ENCODE measurements at regions not wholly inside any gene's neighbourhood (a gene's known extent, or its start where the extent isn't known, plus 50 kb on each side); places are given as distances from the start of the nearest gene placed in this dataset.

DNA sequence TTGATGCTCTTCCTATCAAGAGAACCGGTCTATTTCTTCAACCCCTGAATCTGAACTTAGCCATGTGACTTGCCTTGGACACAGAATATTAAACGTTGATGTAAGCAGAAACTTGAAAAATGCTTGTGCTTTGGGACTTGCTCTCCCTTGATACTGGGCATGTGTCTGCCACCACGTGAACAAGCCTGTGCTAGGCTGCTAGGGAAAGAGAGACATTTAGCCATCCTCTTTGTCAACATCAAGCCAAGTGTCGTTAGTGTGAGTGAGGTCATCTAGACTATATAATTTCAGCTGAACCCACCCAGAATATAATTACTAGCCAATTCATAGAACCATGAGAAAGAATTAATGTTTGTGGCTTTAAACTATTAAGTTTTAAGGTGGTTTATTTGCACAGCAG, 98.2 kb upstream of the TRHDE start (continued):
- TF ChIP-seq ZNF331 (CRISPR knock-in tag; IDR thresholded peaks at IDR 0.05; ENCODE audit: low read depth): no peak
- no peak for TF ChIP-seq POLR2AphosphoS5 (IDR thresholded peaks at IDR 0.05; ENCODE audit: low read depth)
- TF ChIP-seq, protein P1, sequence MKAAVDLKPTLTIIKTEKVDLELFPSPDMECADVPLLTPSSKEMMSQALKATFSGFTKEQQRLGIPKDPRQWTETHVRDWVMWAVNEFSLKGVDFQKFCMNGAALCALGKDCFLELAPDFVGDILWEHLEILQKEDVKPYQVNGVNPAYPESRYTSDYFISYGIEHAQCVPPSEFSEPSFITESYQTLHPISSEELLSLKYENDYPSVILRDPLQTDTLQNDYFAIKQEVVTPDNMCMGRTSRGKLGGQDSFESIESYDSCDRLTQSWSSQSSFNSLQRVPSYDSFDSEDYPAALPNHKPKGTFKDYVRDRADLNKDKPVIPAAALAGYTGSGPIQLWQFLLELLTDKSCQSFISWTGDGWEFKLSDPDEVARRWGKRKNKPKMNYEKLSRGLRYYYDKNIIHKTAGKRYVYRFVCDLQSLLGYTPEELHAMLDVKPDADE (IDR thresholded peaks at IDR 0.05): no peak

DNA sequence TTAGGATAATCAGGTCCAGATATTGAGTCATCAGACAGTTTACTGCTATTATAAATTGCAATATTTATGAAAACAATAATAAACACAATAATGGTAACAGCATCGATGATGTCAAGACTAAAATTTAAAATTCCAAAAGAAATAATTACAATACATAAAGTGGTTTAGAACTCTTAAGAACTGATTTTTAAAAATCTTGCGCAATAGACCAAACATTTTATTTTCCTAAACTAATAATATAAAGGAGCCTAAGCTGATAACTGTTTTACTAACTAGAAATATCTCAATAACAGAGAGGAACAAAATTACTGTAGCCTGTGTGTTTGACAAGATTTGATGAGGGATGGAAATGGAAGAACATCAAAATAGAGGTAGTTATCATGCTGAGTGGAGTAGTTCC, 93.9 kb upstream of the TRHDE start:
- Mint-ChIP-seq H3K4me1 (no peaks in the 10 kb centered on the region), H3K27ac (no peak overlapping the region), H3K4me3 (no peak overlapping the region), H3K9me3 (no peaks in the 10 kb centered on the region), H3K36me3 (ENCODE audit: low read depth) (no peaks in the 10 kb centered on the region), H3K27me3 (ENCODE audit: insufficient read depth, low read depth, poor library complexity) (no peaks in the 10 kb centered on the region)
- Histone ChIP-seq H4K20me1 (replicated peaks; ENCODE audit: insufficient read depth) (no peaks in the 10 kb centered on the region), H3K9me2 (ENCODE audit: insufficient read depth) (no peaks in the 10 kb centered on the region), H3K36me3 (ENCODE audit: insufficient read depth) (no peaks in the 10 kb centered on the region), H3K4me3 (no peak overlapping the region), H3K79me2 (replicated peaks; ENCODE audit: insufficient read depth) (no peaks in the 10 kb centered on the region), H3F3A (replicated peaks; ENCODE audit: low read depth) (no peaks in the 10 kb centered on the region), H3K27ac (ENCODE audit: low read depth) (no peak overlapping the region), H2AFZ (no peak overlapping the region), H3K27me3 (ENCODE audit: insufficient read depth) (no peaks in the 10 kb centered on the region), H3K4me2 (no peak overlapping the region), H3K4me1 (ENCODE audit: insufficient read depth) (no peaks in the 10 kb centered on the region)
- ATAC-seq (no peak), DNase-seq (ENCODE audit: low spot score) (no peak)
- no peak for TF ChIP-seq EZH2phosphoT487 (IDR thresholded peaks at IDR 0.05; ENCODE audit: unreplicated experiment)
- no peak for TF ChIP-seq ZNF114 (CRISPR knock-in tag; IDR thresholded peaks at IDR 0.05)
- TF ChIP-seq, protein P2, sequence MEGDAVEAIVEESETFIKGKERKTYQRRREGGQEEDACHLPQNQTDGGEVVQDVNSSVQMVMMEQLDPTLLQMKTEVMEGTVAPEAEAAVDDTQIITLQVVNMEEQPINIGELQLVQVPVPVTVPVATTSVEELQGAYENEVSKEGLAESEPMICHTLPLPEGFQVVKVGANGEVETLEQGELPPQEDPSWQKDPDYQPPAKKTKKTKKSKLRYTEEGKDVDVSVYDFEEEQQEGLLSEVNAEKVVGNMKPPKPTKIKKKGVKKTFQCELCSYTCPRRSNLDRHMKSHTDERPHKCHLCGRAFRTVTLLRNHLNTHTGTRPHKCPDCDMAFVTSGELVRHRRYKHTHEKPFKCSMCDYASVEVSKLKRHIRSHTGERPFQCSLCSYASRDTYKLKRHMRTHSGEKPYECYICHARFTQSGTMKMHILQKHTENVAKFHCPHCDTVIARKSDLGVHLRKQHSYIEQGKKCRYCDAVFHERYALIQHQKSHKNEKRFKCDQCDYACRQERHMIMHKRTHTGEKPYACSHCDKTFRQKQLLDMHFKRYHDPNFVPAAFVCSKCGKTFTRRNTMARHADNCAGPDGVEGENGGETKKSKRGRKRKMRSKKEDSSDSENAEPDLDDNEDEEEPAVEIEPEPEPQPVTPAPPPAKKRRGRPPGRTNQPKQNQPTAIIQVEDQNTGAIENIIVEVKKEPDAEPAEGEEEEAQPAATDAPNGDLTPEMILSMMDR (conservative IDR thresholded peaks at IDR 0.05; ENCODE audit: low read depth in 2 of 2): no peak
- TF ChIP-seq, protein P3, sequence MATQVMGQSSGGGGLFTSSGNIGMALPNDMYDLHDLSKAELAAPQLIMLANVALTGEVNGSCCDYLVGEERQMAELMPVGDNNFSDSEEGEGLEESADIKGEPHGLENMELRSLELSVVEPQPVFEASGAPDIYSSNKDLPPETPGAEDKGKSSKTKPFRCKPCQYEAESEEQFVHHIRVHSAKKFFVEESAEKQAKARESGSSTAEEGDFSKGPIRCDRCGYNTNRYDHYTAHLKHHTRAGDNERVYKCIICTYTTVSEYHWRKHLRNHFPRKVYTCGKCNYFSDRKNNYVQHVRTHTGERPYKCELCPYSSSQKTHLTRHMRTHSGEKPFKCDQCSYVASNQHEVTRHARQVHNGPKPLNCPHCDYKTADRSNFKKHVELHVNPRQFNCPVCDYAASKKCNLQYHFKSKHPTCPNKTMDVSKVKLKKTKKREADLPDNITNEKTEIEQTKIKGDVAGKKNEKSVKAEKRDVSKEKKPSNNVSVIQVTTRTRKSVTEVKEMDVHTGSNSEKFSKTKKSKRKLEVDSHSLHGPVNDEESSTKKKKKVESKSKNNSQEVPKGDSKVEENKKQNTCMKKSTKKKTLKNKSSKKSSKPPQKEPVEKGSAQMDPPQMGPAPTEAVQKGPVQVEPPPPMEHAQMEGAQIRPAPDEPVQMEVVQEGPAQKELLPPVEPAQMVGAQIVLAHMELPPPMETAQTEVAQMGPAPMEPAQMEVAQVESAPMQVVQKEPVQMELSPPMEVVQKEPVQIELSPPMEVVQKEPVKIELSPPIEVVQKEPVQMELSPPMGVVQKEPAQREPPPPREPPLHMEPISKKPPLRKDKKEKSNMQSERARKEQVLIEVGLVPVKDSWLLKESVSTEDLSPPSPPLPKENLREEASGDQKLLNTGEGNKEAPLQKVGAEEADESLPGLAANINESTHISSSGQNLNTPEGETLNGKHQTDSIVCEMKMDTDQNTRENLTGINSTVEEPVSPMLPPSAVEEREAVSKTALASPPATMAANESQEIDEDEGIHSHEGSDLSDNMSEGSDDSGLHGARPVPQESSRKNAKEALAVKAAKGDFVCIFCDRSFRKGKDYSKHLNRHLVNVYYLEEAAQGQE (IDR thresholded peaks at IDR 0.05; ENCODE audit: unreplicated experiment): no peak
- TF ChIP-seq, protein P1 (IDR thresholded peaks at IDR 0.05): no peak
- TF ChIP-seq CREB1 (CRISPR knock-in tag; IDR thresholded peaks at IDR 0.05; ENCODE audit: low read depth): no peak
- TF ChIP-seq, protein P4, sequence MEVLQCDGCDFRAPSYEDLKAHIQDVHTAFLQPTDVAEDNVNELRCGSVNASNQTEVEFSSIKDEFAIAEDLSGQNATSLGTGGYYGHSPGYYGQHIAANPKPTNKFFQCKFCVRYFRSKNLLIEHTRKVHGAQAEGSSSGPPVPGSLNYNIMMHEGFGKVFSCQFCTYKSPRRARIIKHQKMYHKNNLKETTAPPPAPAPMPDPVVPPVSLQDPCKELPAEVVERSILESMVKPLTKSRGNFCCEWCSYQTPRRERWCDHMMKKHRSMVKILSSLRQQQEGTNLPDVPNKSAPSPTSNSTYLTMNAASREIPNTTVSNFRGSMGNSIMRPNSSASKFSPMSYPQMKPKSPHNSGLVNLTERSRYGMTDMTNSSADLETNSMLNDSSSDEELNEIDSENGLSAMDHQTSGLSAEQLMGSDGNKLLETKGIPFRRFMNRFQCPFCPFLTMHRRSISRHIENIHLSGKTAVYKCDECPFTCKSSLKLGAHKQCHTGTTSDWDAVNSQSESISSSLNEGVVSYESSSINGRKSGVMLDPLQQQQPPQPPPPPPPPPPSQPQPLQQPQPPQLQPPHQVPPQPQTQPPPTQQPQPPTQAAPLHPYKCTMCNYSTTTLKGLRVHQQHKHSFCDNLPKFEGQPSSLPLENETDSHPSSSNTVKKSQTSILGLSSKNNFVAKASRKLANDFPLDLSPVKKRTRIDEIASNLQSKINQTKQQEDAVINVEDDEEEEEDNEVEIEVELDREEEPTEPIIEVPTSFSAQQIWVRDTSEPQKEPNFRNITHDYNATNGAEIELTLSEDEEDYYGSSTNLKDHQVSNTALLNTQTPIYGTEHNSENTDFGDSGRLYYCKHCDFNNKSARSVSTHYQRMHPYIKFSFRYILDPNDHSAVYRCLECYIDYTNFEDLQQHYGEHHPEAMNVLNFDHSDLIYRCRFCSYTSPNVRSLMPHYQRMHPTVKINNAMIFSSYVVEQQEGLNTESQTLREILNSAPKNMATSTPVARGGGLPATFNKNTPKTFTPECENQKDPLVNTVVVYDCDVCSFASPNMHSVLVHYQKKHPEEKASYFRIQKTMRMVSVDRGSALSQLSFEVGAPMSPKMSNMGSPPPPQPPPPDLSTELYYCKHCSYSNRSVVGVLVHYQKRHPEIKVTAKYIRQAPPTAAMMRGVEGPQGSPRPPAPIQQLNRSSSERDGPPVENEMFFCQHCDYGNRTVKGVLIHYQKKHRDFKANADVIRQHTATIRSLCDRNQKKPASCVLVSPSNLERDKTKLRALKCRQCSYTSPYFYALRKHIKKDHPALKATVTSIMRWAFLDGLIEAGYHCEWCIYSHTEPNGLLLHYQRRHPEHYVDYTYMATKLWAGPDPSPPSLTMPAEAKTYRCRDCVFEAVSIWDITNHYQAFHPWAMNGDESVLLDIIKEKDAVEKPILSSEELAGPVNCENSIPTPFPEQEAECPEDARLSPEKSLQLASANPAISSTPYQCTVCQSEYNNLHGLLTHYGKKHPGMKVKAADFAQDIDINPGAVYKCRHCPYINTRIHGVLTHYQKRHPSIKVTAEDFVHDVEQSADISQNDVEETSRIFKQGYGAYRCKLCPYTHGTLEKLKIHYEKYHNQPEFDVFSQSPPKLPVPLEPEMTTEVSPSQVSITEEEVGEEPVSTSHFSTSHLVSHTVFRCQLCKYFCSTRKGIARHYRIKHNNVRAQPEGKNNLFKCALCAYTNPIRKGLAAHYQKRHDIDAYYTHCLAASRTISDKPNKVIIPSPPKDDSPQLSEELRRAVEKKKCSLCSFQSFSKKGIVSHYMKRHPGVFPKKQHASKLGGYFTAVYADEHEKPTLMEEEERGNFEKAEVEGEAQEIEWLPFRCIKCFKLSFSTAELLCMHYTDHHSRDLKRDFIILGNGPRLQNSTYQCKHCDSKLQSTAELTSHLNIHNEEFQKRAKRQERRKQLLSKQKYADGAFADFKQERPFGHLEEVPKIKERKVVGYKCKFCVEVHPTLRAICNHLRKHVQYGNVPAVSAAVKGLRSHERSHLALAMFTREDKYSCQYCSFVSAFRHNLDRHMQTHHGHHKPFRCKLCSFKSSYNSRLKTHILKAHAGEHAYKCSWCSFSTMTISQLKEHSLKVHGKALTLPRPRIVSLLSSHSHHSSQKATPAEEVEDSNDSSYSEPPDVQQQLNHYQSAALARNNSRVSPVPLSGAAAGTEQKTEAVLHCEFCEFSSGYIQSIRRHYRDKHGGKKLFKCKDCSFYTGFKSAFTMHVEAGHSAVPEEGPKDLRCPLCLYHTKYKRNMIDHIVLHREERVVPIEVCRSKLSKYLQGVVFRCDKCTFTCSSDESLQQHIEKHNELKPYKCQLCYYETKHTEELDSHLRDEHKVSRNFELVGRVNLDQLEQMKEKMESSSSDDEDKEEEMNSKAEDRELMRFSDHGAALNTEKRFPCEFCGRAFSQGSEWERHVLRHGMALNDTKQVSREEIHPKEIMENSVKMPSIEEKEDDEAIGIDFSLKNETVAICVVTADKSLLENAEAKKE (CRISPR knock-in tag; IDR thresholded peaks at IDR 0.05): no peak
- no peak for TF ChIP-seq JUNB (IDR thresholded peaks at IDR 0.05; ENCODE audit: unreplicated experiment)
- no peak for TF ChIP-seq NANOG (IDR thresholded peaks at IDR 0.05; ENCODE audit: borderline replicate concordance)
- TF ChIP-seq ZNF331 (CRISPR knock-in tag; IDR thresholded peaks at IDR 0.05; ENCODE audit: low read depth): no peak
- no peak for TF ChIP-seq STAT1 (IDR thresholded peaks at IDR 0.05; ENCODE audit: unreplicated experiment)

All from GM23338 (cell line).